HFF-Myc (cell line): ENCODE measurements at regions not wholly inside any gene's neighbourhood (a gene's known extent, or its start where the extent isn't known, plus 50 kb on each side); places are given as distances from the start of the nearest gene placed in this dataset.

Experiments
- DNase-seq: peaks from one replicate; pipeline ENCODE4 v3.0.0-alpha.2; 2011; ENCODE audit warnings: low read depth; ENCODE audit errors: extremely low read depth
- H3K4me3 ChIP-seq: replicated peaks from 2 replicates; pipeline ENCODE4 v1.5.1; 2011; ENCODE audit warnings: low read depth, mild to moderate bottlenecking, control low read depth, low read length
- CTCF ChIP-seq: IDR thresholded peaks from 2 replicates; pipeline ENCODE4 v1.5.1; 2012; ENCODE audit warnings: mild to moderate bottlenecking, low read depth, low read length, control low read depth; ENCODE audit errors: missing control alignments

- no peak overlapping the region for H3K4me3 ChIP-seq
- DNase-seq: no peak
Measured at GRCh38 chr3:25096536-25096935, 331.5 kb upstream of the RARB start.

GRCh38 chr3:25097023-25097422, 331.0 kb upstream of the RARB start:
- DNase-seq: no peak
- no peak overlapping the region for H3K4me3 ChIP-seq
- TF ChIP-seq CTCF: no peak

More at GRCh38 chr3:25096536-25096935, 331.5 kb upstream of the RARB start:
- TF ChIP-seq CTCF: no peak

GRCh38 chr3:25099666-25100065, 328.4 kb upstream of the RARB start:
- H3K4me3 ChIP-seq: no peak overlapping the region
- no peak for TF ChIP-seq CTCF
- no peak for DNase-seq

GRCh38 chr3:25103391-25103790, 324.7 kb upstream of the RARB start:
- no peak overlapping the region for H3K4me3 ChIP-seq
- DNase-seq: peak; percentile 16
- TF ChIP-seq CTCF: no peak

GRCh38 chr3:25107918-25108617, 320.0 kb upstream of the RARB start:
- no peak for DNase-seq
- TF ChIP-seq CTCF: no peak
- no peak overlapping the region for H3K4me3 ChIP-seq

- TF ChIP-seq CTCF: no peak
- no peak for DNase-seq
- no peak overlapping the region for H3K4me3 ChIP-seq
Measured at GRCh38 chr3:25110642-25111041, 317.4 kb upstream of the RARB start.

GRCh38 chr3:25113891-25114290, 314.2 kb upstream of the RARB start:
- DNase-seq: no peak
- no peak for TF ChIP-seq CTCF
- no peak overlapping the region for H3K4me3 ChIP-seq
